A673 (cell line): ENCODE measurements at regions not wholly inside any gene's neighbourhood (a gene's known extent, or its start where the extent isn't known, plus 50 kb on each side); places are given as distances from the start of the nearest gene placed in this dataset.

Experiments
- BruUV-seq: library from RNA; stranded (reverse); fragments of 400-500 nt; replicated peaks from 2 replicates; lab custom pipeline; 2021; lab: Mats Ljungman, UMichigan
- CTCF ChIA-PET: fragments of 300-600 bp; sonication (Branson Sonifier 250); formaldehyde crosslinking; loops from one replicate; lab custom pipeline; 2022; ENCODE audit warnings: antibody characterized with exemption; lab: Charles Lee
- POLR2A ChIA-PET: fragments of 300-600 bp; sonication (Branson Sonifier 250); formaldehyde crosslinking; loops from one replicate; lab custom pipeline; 2022; ENCODE audit warnings: antibody characterized with exemption; ENCODE audit not compliant: low non-redundant PET; lab: Charles Lee
- DNase-seq: peaks from one replicate; pipeline ENCODE4 v3.0.0-alpha.2; 2015; ENCODE audit warnings: low spot score
- H3K27ac ChIP-seq: fragments of 200-600 bp; sonication (generic); 2 replicates; pipeline ENCODE4 v1.5.1; 2016; ENCODE audit warnings: mixed run types, low read depth, mild to moderate bottlenecking, mixed read lengths, antibody characterized with exemption, low read length; ENCODE audit not compliant: poor library complexity, severe bottlenecking
- H3K27me3 ChIP-seq: fragments of 200-600 bp; sonication (generic); replicated peaks from 2 replicates; pipeline ENCODE4 v1.6.1; 2017; ENCODE audit warnings: mixed run types, low read depth, mild to moderate bottlenecking, mixed read lengths, antibody characterized with exemption, low read length; ENCODE audit not compliant: insufficient read depth, poor library complexity
- H3K36me3 ChIP-seq: fragments of 200-600 bp; sonication (generic); 2 replicates; pipeline ENCODE4 v1.6.1; 2016; ENCODE audit warnings: mixed run types, mild to moderate bottlenecking, mixed read lengths, antibody characterized with exemption, low read length; ENCODE audit not compliant: insufficient read depth, poor library complexity, severe bottlenecking
- H3K4me1 ChIP-seq: fragments of 200-600 bp; sonication (generic); 2 replicates; pipeline ENCODE4 v1.6.1; 2017; ENCODE audit warnings: mixed run types, mild to moderate bottlenecking, mixed read lengths, antibody characterized with exemption, low read length; ENCODE audit not compliant: insufficient read depth, poor library complexity, severe bottlenecking
- H3K4me3 ChIP-seq: fragments of 200-600 bp; sonication (generic); 2 replicates; pipeline ENCODE4 v1.5.1; 2016; ENCODE audit warnings: low read depth, mixed run types, mild to moderate bottlenecking, mixed read lengths, low read length; ENCODE audit not compliant: poor library complexity, severe bottlenecking
- H3K9me3 ChIP-seq: fragments of 200-600 bp; sonication (generic); 2 replicates; pipeline ENCODE4 v1.6.1; 2016; ENCODE audit warnings: mixed run types, low read depth, mild to moderate bottlenecking, mixed read lengths, antibody characterized with exemption, low read length; ENCODE audit not compliant: poor library complexity, severe bottlenecking
- CTCF ChIP-seq: fragments of 300-800, 200-600 bp; sonication (generic); conservative IDR thresholded peaks from 2 replicates; pipeline ENCODE4 v1.5.1; 2017; ENCODE audit warnings: low read depth, mild to moderate bottlenecking, antibody characterized with exemption, low read length, moderate library complexity, mixed read lengths
- EZH2 ChIP-seq: fragments of 200-600 bp; sonication (generic); IDR thresholded peaks from 2 replicates; pipeline ENCODE4 v1.6.1; 2017; ENCODE audit warnings: borderline replicate concordance, low read depth, mild to moderate bottlenecking, mixed read lengths, antibody characterized with exemption, low read length; ENCODE audit not compliant: poor library complexity, severe bottlenecking
- intact Hi-C: fragments of 100-400 bp; cut with micrococcal nuclease; formaldehyde crosslinking; loops from one replicate; pipeline ENCODE4 v1.10.0; 2022; ENCODE audit not compliant: unreplicated experiment

- TF ChIP-seq EZH2 (no peak), CTCF (no peak)
- no peaks in the 10 kb centered on the region for H3K36me3 ChIP-seq
- H3K9me3 ChIP-seq = no peaks in the 10 kb centered on the region
- intact Hi-C loops = no loop called here
- H3K4me1 ChIP-seq = peaks cover 2% of the 10 kb centered on the region
- CTCF ChIA-PET = no interaction called here
- POLR2A ChIA-PET = no interaction called here
- no peaks in the 10 kb centered on the region for H3K27me3 ChIP-seq
- H3K27ac ChIP-seq = no peak overlapping the region
- no peak for DNase-seq
- H3K4me3 ChIP-seq = no peak overlapping the region
- no TSS peak for BruUV-seq
Measured at GRCh38 chr6:104207635-104208034, 652.1 kb downstream of the HACE1 start.

DNA sequence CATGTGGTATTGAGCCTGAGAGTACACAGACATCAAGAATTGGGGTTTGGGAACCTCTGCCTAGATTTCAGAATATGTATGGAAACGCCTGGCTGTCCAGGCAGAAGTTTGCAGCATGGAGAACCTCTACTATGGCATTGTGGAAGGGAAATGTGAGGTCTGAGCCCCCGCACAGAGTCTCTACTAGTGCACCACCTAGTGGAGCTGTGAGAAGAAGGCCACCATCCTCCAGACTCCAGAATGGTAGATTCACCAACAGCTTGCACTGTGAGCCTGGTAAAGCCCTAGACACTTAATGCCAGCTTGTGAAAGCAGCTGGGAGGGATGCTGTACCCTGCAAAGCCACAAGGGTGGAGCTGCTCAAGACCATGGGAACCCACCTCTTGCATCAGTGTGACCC is 658.2 kb downstream of the HACE1 start:
- H3K9me3 ChIP-seq = no peaks in the 10 kb centered on the region
- no peak overlapping the region for H3K27ac ChIP-seq
- DNase-seq = peak; percentile 24
- H3K27me3 ChIP-seq = no peaks in the 10 kb centered on the region
- intact Hi-C loops = no loop called here
- H3K4me1 ChIP-seq = no peaks in the 10 kb centered on the region
- no TSS peak for BruUV-seq
- ChIA-PET POLR2A (no interaction called here), CTCF (no interaction called here)
- H3K36me3 ChIP-seq = no peaks in the 10 kb centered on the region
- no peak overlapping the region for H3K4me3 ChIP-seq
- TF ChIP-seq EZH2 = no peak
- peak; percentile 37 for TF ChIP-seq CTCF

- no peaks in the 10 kb centered on the region for H3K4me1 ChIP-seq
- no peak overlapping the region for H3K27ac ChIP-seq
- no peaks in the 10 kb centered on the region for H3K27me3 ChIP-seq
- CTCF ChIA-PET = no interaction called here
- no peak overlapping the region for H3K4me3 ChIP-seq
- peak; percentile 12 for DNase-seq
- no peaks in the 10 kb centered on the region for H3K36me3 ChIP-seq
- intact Hi-C loops = no loop called here
- POLR2A ChIA-PET = no interaction called here
- H3K9me3 ChIP-seq = peaks cover 6% of the 10 kb centered on the region
- no peak for TF ChIP-seq CTCF
- no peak for TF ChIP-seq EZH2
- BruUV-seq = no TSS peak
Measured at GRCh38 chr6:104187616-104188015, 672.1 kb downstream of the HACE1 start.
